Stimulated activated CD4-positive, alpha-beta T cell treated with anti-CD3 and anti-CD28 coated beads, Interleukin-12 subunit alpha, Interleukin-12 subunit beta, amount 100 ng/mL, for 4 hours (primary cell): ENCODE measurements at regions not wholly inside any gene's neighbourhood (a gene's known extent, or its start where the extent isn't known, plus 50 kb on each side); places are given as distances from the start of the nearest gene placed in this dataset.
"Not testable (repeated sequence)": the region's sequence is repeated elsewhere in the genome, so short reads cannot be mapped to it uniquely, and the experiment has no call there.

Experiments
- DNase-seq: peaks from one replicate; pipeline ENCODE4 v3.0.0-alpha.2; 2020

DNA sequence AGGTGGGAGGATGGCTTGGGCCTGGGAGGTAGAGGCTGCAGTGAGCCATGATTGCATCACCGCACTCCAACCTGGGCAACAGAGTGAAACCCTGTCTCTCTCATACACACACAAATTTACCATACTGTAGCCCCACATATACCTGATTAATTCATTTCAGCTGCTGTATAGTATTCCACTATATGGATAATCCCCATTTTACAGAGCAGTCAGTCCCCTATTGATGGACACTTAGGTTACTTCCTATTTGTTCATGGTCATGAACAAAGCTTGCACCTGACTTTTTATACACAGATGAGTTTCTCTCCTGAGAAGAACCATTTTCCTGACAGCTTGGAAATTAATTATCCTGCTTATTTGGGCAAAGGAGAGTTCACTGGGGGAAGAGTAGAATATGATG, 59.2 kb downstream of the EMX2 start:
- no peak for DNase-seq

DNA sequence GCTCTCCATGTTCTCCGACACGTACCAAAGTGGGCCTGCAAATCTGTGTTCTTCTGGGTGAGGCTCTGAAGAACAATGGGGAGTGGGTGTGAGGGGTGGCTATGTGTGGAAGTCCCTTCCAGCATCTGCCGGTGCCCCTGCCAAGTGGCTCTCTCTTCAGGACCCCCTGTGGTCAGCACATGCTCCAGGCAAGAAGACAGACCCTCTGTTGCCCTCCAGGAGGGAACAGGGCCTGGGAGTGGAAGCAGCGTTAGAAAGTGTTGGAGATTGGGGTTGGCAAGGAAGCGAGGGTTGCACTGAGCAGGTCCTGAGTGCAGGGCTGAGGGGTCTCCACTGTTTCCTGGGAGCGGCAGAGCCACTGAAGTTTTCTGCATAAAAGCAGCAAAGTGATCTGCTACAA, 60.5 kb downstream of the EMX2 start:
- no peak for DNase-seq

DNA sequence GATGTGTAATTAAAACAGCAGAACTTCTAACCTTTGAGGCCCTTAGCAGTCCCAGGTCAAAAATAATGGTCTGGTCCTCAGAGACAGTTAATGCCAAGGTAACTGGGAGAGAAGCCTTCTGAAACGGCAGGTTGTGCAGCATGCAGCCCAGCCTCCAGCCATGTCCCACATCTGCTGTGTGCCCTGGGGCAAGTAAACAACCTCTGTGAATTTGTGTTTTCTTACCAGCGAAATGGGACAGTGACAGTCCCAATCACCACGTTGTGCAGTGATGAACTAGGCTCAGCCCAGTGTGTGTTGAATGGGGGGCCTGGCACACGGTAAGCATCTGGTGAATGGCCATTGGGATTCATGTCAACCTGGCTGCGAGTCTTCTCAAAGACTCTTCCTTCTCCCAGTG, 61.2 kb downstream of the EMX2 start:
- no peak for DNase-seq

DNA sequence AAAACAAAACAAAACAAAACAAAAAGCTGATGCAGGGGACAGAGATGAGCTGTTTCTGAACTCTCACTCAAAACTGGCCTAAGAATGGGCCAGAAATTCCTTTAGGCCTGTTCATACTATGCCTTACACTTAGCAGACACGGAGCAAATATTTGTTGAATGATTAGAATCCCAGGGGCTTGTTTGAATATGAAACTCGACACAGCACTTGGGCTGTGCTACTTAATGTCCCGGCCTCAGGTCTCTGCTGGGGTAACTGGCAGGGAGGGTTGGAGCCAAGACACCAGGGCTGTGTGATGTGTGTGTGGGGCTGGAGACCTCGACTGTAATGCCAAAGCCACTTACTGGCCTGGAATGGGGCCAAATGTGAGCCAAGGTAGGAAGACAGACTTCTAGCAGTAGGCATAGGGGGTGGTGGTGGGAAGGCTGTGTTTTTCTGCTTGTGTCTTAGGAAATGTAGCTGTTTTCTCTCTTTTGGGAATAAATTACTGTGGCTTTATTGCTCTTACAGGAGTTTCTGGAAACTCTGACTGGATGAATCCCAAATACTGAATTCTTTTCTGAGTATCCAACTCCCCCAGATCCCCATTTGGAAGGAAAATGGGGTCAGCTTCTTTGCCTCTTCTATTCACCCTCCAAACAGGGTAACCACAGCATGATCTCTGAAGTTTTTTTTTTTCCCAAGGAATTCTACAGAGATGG, 66.7 kb downstream of the EMX2 start:
- DNase-seq = no peak

DNA sequence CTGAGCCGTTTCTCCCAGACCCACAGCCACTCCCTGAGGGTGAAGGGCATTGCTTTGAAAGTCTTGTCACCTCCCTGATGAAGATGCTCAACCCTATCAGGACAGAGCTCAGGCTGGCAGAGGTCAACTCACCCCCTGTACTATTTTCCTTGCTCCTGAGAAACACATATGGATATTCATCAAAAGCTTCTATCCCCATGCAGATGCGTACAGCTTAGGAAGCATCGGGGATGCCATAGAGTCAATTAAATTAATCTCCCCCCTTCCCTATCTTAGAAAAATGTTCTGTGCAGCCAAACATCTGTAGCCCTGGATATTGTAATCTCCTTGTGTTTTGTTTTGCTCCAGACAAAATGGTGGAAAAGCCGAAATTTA, 67.2 kb downstream of the EMX2 start:
- no peak for DNase-seq

DNA sequence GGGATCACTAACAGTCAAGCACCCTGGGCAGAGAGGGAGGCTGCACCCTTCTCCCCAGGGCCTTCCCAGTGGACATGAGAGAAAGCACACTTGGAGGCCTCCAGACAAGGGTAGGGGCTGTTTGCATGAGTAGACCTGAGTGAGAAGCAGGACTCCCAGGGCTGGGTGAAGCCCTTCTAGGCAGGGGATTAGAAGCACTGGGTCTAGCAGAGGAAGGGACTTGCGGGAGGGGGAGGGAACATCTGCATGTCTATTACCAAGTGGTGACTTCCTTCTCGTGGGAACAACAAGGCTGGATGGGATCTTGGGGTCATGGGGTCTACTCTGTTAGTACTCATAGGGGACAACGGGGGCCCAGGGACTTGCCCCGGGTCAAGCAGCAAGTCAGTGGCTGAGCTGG, 67.8 kb downstream of the EMX2 start:
- DNase-seq = no peak

DNA sequence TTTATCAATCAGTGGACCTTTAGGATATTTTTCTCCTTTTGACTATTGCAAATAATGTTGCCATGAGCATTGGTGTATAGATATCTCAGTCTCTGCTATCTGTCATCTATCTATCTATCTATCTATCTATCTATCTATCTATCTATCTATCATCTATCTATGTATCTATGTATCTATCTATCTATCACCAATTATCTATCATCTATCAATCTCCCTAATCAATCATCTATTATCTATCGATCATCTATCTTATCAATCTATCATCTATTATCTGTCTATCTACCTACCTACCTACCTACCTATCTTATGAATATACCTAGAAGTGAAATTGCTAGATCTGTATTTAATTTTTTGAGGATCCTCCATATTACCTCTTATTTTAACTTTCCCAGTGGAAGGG, 69.6 kb downstream of the EMX2 start:
- no peak for DNase-seq

DNA sequence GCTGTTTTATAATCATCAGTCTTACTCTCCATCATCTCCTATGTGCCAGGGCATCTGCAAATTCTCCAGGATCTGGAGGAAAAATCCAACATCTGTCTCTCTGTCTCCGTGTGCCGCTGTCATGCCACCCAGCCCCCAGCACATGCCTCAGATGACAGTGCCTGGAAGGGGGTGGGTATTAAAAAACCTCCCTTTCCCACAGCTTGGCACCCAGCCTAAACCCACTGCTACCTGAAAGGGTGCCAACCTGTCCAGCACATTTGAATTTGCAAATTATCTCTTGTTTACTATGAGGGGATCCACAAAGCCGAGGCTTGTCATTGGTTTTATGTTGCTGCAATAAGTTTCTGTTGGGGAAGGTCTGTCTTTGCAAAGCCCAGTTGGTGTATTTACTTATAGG, 73.1 kb downstream of the EMX2 start:
- DNase-seq = no peak

DNA sequence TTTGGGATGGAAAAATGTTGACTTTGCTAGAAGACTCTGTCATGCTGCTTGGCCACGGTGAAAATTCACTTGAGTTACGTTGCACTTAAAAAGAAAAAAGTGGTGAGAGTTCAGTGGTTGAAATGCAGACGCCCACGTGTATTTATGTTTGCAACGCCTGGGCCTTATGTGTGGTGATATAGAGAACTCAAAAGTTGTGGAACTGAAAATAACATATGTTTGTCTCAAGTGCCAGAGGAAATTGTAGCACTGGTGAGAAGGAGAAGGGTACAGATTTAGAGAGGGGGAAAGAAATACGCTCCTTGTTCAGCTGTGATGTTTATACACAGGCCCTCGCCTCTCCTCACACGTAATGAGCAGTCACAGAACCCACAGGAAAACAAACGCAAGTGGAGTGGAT, 73.6 kb downstream of the EMX2 start:
- DNase-seq = no peak

DNA sequence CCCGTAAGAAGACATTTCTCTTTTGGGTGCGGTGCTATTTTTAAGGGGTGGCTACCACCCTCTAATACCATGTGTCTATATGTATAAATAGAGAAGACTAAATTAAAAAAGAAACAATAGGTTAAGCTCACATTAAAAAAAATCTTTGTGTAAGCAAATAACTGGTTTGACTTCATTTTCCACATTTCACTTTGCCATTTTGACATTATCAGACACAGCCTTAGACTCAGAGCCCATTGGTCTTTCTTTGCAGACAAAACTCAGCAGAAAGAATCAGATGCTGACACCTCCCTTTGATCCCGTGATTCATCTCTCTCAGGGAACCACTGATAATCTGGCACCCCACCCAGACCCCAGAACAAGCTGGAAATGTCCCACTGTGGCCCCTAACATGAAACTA, 74.5 kb downstream of the EMX2 start:
- no peak for DNase-seq

DNA sequence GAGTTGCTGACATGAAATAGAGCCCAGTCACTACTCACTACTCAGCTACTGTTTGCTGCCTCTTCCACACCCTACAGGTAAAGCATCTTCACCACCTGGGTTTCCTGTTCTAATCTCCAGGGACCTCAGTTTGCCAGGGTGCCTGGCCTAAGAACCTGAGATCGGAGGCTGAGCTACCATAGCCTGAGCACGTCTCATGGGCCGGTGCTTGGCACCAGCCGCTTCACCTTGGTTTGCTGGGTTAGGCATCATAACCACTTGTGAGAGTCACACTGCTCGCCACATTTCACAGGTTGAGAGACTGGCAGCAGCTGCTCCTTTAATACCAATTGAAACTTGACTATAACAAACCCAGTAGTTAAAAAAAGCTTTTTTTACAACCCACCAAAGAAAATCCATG, 75.1 kb downstream of the EMX2 start:
- no peak for DNase-seq

DNA sequence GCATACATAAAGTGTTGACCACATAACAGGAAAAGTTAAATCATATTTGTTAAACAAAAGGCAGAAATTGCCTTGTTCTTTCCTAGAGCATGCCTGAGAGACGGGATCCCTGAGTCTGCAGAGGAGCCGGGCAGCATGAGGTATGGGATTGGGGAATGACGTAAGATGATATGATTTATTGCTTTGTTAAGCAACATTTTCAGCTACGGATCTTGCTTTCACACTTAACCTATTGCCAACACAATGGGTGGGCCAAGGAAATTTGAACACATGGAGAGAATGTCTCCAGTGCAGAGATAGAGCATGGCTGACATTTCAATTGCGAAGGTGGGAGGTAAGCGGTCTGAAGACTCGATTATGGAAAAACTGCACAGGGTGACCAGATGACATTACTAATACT, 76.7 kb downstream of the EMX2 start:
- no peak for DNase-seq

DNA sequence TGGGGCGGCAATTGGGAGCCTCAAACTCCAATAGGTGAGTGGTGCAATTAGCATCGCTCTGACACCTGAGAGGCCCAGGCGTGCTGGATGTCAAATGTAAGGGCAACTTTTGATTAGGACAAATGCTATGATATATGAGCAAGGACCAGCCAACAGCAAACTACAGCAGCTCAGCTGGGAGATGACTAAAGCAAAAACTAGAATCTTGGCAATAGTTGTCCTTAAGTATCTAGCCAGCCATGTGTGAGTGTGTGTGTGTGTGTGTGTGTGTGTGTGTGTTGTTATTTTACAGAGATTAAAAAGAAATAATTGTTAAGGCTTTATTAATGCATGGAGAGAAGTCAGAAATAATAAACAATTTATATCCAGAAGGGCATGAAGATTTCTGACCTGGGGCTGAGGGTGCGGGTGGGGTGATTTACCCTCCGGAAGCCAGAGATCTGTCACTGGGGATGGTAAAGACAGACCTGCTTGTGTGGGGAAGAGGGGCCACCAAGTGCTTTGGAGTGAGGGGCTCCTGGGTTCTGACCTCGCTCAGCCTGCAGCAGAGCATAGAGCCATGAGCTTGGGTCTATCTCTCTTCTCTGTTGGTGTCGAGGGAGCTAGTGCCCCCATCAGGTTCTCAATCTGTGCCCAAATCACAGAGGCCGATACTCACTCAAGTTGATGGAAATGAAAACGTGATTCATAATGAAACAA, 77.3 kb downstream of the EMX2 start:
- DNase-seq = no peak

DNA sequence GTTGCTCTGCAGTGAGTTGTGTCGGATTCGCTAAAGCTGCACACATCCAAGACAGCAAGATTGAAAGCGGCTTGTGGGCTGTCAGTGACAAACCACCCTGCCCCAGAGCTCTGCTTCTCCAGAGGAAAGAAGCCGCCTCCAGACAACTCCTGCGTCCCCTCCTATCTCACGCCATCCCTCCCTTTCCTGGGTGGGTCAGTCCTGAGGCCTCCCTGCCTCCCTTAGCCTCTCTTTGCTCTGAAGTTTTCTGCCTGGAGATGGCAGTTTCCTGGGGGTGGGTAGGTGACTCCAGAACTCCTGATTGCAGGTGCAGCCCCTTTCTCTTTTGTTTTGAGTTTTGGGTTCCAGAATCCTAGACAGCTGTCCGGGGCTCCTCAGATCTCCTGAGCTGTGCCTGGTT, 78.7 kb downstream of the EMX2 start:
- no peak for DNase-seq

DNA sequence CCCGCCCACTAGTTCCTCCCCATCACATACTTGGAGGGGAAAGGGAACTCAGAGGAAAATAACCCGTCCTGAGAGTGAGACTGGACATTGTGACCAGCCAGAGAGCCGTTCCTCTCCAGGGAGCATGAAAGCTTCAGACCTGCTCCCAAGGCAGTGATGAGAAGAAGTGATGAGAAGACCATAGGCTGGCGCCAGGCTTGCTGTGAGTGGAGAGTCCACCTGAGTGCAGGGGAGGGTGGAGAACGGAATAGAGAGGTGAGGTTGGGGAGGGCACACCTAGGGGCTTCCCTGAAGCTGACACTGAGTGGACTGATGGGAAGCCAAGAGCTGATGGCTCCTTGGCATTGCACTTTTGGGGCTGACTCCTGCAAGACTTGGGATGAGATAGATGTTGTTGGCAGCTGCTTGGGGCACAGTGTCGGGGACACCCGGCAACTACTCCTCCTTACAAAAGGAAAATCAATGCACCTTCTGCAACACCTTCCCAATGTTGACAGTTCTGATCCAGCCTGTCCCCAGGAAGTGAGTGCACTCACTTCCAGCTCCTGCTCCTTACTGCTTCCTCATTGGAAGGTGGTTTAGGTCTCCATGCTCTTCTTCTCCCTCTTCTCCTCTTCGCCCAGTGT, 79.4 kb downstream of the EMX2 start:
- no peak for DNase-seq

DNA sequence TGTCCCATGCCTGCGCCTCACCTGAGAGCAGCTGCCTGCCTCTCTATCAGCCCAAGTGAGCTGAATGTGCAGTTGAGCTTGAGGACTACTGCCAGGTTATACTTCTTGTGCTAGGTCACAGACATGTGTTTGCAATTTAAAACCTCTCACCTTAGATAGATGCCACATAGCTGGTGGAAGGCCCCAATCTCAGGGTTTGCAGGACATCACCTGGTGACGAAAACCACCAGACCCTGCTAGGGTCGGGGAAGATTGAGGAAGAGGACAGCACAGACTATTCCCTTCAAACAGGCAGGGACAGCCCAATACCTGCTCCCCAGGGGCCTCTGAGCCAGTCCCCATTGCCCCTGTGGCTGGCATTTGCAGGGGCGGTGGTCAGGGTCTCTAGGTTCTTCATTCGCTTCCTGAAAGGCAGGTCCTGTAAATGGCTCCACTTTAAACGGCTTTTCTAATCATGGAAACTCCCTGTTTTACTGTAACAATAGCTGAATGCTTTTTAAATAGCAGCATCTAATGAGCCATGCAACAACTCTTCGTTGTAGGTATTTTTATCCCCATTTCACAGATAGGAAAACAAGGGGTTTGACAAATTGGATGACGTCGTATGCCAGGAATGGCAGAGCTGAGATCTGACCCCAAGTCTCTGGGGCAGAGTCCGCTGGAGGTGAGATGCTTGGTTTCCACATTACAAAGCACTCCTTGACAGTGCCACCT, 80.1 kb downstream of the EMX2 start:
- no peak for DNase-seq

DNA sequence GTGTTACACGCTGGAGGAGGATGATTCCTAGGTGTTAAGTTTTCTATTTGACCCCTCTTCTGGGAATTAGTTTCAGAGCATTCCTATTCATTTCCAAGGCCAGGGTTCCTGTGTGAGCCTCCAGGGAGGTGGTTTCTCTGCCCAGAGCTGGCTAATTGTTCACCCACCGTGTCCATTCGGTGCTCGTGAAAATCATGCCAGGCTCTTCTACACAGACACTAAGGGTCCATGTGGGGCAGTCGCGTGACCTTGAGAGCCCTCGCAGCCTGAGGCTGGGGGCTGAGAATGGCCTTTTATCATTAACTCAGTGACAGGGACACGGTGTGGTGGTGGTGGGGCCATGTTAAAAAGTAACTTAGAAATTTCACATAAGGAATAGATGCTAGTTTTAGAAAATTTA, 83.7 kb downstream of the EMX2 start:
- DNase-seq = no peak

DNA sequence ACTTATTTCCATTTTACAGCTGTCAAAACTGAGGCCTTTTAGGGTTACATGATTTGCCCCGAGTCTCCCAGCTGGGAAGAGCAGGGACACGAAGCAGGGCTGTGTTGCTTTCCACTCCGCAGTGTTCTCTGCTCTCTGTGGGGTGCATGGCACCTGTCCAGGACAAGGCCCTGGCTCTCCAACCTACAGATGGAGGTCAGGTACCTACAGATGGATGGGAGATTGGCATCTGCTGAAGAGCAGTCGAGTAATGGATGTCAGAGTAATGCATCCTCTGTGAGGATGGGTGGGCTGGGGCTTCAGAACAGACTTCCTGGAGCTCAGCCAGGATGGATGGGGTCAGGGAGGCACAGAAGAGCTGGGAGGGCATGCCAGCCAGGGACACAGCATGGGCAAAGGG, 85.0 kb downstream of the EMX2 start:
- DNase-seq = no peak

DNA sequence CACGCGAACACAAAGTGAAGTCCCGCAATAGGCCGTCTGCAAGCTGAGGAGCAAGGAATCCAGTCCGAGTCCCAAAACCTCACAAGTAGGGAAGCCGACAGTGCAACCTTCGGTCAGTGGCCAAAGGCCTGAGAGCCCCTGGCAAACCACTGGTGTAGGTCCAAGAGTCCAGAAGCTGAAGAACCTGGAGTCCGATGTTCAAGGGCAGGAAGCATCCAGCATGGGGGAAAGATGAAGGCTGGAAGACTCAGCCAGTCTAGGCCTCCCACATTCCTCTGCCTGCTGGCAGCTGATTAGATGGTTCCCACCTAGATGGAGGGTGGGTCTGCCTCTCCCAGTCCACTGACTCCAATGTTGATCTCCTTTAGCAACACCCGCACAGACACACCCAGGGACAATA, 87.2 kb downstream of the EMX2 start:
- DNase-seq = not testable (repeated sequence)

DNA sequence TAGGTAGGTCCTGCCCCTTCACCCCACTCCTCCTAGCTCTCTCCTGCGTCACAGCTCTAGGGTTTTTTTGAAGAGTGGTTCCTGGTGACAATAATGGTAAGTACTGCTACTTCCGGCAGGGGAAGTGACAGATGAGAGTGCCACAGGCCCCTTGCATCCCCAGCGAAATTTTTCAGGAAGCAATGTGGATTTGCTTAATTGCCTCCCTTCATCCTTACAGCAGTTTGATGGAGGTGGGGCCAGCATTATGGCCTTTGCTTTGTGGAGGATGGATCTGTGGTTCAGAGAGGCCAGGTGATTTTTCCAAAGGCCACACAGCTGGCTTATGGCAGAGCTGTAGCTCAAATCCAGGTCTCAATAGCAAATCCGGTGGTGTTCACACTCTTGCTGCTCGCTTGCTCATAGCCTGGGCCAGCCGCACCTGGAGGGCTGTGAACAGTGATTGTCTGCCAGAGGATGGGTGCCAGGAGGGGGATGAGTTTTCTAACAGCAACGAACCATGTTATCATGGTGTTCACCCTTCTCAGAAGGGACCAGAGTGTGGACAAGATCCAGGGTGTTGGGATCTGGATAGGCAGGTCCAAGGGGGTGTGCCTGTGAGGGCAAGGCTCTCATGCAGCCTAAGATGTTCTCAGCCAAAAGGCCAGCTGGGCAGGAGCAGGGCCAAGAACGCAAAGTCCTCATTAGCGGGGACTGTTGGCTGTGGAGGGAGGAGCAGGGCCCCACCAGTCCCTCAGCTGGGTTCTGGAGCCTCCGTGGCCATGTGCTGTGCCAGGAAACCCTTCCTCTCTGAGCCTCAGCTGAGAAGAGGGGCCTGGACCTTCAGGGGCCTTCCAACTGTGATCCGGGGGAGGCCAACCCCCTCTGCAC, 89.0 kb downstream of the EMX2 start:
- no peak for DNase-seq

DNA sequence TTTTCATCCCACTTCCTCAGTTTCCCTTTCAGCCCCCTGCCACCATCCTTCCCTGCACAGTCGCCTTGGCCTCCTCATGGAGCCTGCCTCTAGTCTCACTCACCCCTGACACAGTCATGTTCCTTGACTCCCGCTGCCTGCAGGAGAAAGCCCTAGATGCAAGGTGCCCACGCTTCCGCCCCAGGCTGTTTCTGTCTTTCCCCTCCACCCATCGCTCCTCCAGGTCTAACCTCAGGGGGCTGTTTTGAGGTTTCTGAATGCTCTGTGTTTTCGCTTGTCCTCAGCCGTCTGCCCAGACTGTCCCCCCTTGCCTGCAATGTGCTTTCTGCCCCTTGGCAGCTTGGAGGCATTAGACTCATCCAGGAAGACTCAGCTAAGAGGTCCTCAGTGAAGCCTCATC, 89.9 kb downstream of the EMX2 start:
- no peak for DNase-seq

DNA sequence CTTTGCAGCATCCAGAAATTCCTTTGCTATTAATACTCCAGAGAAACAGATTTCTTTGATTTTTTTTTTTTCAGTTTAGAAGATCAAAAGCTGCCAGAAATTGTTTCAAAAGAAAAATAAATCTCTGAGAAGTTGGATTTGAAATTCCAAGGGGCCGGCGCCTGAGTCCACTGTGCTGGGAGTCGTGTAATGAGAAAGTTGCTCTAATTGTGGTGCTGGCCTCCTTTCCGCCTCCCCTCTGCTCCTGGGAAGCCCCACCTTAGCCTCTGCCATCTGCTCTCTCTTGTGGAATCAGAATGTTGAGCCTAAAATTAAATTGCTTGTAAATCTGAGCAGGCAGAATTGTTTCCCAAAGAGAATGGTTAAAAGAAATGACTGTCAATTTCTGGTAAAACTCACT, 93.3 kb downstream of the EMX2 start:
- DNase-seq = no peak

DNA sequence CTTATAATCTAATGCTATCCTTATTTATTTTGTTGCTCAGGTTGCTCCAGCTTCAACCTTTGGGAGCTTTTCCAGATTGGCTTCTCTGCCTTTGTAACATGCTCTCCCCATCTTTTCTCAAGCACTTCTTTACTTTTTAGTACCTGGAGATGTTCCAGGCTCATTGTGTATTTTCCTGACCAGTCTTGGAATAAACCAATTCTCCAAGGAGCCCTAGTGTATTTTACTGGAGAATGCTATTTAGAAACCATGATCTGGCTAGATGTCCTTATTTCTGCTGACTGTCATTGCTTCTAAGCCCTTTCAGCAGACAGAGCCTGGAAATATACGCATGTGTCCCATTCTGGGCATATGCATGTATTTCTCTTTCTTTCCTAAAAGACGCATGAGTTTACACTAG, 95.7 kb downstream of the EMX2 start:
- DNase-seq = no peak
